C1 segment of cervical spinal cord (tissue), 14 donors: ENCODE measurements at regions not wholly inside any gene's neighbourhood (a gene's known extent, or its start where the extent isn't known, plus 50 kb on each side); places are given as distances from the start of the nearest gene placed in this dataset.
A peak's percentile ranks its signal among the peaks of the same experiment; 100 is the strongest.

Experiments used
- DNase-seq, 14 donors: peaks; one replicate each; lab custom pipeline; 2025; lab: John Stamatoyannopoulos, UW

DNA sequence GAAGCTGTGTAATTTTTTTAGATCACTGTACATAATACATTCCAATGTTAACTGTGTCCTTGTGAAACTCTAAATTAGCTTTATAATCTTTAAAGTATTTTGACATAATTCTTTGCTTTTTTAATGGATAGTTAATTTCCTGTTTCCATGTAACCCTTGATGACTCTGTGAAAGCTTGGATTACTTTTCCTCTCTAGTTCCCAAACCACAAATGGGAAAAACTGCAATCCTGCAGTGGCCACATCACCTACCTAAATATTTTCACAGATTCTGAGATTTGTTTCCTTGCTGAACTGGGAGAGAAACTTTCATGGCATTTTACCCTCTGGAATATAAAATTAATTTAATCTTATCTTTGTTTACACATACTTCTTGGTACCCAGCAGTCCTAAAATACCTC lies 161.6 kb upstream of the CCDC68 start:
- no peak for DNase-seq

DNA sequence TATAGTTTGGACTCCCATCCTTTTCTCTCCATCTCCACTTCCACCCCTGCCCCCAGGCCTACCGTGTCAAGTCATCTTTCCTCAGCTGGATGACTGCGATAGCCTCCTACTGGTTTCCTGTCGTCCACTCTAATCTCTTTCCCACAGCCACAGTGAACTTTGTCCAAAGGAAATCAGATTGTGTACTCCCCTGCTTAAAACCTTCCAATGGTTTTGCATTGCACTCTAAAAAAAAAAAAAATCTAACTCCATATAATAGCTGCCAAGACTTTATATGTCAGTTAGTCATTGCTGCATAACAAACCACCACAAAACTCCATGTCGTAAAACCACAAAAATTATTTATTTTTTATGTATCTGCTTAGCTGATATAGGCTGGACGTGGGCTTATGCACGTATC lies 160.2 kb upstream of the CCDC68 start:
- DNase-seq, result no peak

DNA sequence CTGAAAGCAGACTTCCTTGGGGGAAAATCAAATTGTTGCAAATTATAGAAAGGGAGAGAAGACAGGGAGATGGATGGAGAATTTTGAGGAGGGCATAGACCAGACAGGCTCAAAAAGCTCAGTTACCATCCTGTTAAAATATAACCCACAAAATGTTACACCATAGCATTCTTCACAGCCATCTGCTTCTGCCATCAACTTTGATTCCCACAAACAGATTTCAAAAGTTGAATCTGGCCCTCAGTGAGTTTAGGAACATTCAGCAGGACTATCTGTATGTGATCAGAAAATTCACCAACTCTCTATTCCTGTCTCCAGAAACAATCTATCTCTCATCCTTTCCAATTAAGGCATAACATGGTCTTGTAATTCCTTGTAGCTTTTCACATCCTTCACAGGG lies 159.8 kb upstream of the CCDC68 start:
- no peak for DNase-seq

DNA sequence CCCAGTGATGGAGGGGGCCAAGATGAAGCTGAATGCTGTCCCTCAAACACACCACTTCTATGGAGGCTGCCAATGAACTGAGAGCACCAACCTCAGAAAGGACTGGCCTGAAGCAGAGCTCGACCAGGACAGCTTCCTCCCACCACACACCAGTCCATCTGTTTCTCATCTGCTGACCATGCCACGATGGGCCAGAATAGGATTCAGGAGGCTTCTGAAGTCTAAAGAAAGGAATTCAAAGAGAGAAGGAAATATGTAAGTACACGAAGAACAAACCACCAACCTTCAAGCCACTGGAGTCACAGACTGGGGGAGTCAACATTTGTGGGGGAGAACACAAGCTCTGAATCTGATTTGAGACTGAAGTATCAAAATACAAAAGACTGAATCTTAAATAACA lies 157.6 kb upstream of the CCDC68 start:
- DNase-seq, result no peak

DNA sequence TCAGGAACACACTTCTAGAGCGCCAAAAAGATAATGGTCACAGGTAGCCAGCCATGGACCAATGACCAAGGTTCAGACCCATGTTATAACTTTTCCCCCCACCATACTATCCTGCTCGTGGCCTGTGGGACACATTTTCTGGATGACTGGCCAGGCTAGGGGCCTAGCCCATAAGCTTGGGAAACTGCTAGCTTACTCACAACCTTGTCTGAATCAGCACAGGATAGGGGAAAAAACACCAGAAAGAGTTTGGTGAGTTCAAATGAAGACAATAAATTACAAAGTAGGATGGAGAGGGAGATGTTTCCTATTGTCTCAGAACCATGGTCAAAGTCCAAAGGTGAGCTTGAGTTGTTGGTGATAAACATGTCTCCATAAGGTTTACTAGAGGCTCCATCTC lies 156.3 kb upstream of the CCDC68 start:
- DNase-seq, result no peak

DNA sequence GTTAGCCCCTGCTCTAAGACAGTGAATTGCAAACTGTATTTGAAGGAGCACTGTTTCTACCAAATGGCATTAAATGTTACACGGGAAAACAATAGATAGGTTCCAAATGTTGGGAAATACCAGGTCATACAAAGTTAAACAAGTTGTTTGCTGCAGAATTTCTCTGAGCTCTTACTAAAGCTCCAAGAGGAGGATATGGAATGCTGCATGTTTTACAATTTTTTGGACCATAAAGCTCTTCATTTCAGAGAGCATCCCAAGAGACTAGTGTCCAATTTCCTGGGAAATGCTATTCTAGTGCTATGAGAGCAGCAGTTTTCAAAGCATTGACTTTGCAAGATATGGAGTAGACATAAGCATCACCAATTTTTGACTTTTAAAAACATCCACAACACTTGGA lies 155.6 kb upstream of the CCDC68 start:
- no peak for DNase-seq

DNA sequence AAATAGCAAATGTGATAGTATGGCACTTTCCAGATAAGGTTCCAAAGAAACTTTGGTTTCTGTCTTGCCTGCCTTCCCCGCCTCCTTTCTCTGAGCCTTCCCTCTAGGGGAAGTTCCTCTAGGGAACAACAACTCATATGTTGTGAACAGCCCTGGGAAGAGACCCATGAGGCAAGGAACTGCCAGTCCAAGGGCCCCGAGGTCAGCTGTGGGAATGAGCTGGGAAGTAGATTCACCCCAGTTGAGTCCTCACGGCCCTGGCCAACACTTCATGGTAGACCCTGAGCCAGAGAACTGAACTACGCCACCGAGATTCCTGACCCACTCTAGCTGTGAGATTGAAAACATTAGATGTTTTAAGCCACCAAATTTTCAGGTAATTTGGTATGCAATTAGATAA lies 154.5 kb upstream of the CCDC68 start:
- DNase-seq, result no peak

DNA sequence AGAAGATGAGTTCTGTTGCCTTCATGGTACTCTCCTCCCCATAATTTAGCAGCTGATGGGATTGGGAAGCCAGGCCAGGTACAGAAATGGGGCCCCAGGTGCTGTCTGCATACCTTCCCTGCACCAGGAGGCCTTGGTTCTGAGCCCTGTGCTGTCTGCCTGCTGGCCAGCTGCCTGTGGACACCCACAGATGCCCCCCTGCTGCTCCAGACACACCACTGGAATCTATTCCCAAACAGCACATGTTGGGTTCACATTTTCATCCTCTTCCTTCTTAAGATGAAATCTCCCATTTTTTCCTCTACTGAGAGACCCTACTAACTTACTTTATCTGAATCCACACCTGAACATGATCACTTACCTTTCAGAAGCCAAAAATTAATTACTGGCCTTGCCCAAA lies 152.0 kb upstream of the CCDC68 start:
- no peak for DNase-seq

DNA sequence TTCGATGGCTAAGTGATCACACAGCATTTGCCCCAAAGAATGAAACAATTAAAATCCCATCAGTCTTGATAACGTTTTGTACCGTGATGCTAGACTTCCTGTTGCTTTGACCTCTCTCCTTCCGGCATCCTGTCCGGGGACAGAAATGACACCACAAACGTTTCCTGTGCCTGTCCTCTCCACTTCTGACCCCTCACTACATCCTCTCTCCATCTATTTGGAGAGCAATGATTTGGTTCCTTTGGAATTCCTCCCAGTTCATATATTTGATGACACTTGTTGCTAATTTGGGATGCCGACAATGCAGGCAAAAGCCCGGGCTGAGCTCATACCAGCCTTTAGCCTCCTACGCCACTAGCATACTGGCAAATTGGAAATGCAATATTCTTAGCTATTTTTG lies 151.2 kb upstream of the CCDC68 start:
- DNase-seq, result no peak

DNA sequence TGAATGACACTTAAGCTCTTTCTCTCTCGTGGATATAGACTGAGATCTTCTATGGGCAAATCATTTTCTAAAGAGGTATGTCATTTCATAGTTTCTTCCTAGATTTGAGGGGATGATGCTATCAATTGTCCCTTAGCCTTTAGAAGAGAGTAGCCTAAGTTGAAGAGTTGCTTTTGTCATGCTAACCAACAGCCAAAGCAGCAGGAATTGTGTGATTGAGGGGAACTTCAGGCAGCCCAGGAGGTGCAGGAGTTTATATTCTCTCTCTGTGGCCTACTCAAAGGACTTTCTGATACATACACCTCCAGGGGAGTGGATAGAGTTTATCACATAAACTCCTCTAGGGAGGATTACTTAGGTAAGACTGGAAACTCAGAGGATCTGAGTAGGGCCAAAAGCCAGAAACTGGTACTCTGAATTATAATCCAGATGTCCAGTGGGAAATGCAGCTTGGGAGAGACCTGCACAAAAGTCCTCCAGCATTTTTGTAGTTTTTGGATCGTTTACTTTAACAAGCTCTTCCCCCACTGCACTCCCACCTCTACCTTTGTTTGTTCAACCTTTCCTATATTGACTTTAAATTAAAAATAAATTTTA lies 150.7 kb upstream of the CCDC68 start:
- DNase-seq, result no peak

DNA sequence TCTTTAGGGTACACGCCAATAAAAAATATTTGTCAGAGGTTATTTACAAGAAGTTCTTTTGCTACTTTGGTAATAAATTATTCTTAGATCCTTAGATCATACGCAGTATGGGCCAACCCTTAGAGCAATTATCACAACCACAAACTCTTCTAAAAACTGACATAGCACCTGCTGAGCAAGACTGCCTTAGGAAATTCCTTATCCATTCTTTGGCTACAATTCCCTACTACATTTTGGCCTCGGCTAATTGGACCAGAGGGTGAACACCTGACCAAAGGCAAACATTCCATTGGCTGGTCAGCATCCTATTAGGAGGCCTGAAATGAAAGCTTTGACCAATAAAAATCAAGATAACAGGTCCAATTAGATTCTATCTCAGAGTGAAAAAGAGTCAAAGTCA lies 147.6 kb upstream of the CCDC68 start:
- DNase-seq, result no peak

DNA sequence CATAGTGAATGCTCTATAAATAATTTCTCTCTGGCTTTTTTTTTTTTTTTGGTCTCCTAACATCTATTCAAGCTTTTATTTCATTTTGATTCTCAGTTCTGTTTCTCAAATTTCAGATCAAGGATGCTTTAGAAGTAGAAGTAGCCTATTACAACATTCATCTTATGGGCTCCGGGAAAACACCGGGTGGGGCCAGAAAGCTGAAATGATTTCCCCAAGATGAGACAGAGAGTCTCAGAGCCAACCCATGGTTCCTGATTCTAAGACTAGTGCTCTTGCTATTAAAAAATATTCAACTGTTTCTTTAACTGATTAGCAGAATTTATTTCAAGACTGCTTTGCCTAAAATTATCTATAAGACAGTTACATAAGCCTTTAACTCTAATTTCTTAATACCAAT lies 147.2 kb upstream of the CCDC68 start:
- DNase-seq, result no peak

DNA sequence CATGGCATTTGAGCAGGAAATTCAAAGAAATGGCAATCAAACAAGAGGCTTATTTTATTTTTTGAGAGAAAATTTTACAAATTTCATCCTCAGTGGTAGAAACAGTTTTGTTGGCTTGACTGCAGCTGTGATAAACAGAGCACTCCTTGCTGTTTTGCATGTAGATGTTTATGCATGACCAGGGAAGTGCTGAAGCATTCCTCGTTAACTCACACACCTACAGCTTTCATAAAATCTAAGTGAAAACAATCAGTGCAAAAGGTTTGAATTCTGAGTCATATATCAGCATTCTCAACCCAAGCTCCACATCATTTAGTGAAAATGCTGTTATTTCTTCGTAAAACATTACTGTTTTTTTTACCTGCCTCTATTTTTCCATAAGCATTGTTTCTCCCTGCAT lies 146.6 kb upstream of the CCDC68 start:
- DNase-seq, result no peak

DNA sequence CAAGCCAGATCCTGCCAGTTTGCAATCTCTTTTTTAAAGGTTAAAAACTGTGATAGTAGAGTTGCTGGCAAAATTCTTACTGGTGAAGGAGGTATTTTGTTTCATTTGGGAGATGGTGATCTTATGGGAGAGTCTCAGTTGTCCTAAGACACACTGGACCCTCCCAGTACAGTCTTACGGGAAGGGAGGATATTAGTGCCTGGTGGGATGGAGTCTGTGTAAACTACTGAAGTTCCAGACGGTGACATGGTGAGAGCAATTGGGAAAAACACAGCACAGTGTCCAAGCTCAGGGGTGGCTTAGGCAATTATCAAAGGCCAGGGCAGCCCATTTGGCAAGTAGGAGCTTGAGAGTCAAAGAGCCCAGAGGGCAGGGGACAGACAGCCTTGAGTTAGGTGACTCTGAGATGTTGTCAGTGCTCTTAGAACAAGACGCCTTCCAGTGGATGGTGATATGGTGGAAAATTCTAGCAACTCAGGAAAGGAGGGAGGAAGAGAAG lies 143.7 kb upstream of the CCDC68 start:
- no peak for DNase-seq

DNA sequence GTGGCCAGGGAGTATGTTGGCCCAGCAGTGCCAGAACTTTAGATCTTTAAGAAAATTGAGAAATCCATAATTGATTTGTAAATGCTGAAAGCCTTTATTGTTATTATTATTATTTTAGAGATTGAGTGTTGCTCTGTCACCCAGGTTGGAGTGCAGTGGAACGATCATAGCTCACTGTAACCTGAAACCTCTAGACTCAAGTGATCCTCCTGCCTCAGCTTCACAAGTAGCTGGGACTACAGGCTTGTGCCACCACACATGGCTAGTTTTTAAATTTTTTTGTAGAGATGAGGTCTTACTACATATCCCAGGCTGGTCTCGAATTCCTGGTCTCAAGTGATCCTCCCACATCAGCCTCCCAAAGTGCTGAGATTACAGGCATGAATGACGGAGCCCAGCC lies 143.2 kb upstream of the CCDC68 start:
- DNase-seq, result no peak

DNA sequence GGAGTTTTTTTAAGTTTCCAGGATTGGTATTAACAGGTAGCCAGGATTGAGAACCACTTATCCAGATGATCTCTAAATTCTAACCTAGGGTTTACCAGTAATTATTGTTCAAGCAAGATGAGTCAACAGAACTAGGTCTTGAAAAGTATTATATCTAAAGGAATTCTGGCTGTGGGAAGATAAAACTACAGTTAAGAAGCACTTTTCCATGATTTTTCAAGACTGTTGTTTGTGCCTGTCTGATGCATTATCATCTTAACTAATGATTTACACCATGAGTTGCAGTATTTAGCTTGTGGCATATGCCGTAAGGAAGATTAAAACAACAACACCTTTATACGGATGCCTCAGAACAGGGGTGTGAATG lies 142.2 kb upstream of the CCDC68 start:
- DNase-seq, result no peak

DNA sequence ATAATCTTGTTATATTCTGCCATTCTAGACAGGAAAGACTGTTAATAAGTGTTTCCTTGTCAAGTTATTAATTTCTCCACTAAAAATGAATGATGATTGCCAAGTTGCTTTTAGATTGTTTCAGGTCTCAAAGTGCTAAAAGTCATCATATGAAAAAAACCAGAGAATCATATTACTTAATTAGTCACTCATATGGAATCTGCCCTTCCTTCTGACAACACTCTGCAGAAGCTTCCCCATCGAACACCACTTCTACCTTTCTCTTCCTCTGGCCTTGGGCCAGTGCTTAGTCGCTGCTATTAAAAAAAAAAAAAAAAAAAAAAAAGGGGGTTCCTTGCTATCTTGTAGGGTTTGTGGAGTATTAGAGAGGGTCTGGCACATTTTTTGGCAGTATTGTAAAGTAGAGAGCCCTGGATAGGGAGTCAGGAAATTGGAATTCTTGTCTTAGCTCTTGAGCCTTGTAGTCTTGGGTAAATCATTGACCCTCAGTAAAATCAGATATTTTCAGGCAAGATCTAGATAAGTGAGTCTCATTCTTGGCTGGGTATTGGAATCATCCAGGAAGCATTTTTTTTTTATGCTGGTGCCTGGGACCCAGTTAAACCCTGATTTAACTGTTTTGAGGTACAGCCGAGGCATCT lies 141.7 kb upstream of the CCDC68 start:
- no peak for DNase-seq

DNA sequence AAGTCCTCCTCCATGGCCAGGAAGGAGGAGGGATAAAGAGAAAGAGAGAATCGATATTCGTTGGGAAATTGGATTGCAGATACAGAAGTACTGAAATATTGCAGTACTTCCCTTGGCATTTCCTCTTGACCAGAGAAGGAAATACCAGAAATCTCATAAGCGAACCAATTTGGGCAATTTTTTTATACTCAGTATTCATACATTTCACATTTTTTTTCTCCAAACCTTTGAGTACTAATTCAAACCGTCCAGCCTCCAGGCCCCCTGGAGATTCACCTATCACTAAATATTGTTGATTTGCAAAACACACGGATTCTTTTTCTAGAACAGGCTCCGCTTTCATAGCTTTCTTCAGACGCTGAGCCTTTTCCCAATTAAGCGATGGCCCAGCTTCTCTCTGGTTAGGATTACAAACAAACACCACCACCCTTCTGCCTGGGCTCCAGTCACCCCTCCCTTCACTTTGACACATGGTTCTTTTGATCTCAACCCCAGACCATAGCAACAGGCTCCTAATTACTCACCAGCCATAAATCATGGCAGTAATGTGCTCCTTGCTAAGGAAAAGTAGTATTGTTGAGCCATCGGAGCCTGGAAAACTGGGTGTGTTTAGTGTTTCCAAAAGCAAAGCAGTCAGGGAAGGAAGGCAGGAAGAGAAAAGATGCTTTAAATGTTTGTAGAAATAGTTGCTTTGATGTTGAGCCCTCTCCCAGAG lies 138.4 kb upstream of the CCDC68 start:
- DNase-seq, result peak in 1 of 14 donors; percentile 3

DNA sequence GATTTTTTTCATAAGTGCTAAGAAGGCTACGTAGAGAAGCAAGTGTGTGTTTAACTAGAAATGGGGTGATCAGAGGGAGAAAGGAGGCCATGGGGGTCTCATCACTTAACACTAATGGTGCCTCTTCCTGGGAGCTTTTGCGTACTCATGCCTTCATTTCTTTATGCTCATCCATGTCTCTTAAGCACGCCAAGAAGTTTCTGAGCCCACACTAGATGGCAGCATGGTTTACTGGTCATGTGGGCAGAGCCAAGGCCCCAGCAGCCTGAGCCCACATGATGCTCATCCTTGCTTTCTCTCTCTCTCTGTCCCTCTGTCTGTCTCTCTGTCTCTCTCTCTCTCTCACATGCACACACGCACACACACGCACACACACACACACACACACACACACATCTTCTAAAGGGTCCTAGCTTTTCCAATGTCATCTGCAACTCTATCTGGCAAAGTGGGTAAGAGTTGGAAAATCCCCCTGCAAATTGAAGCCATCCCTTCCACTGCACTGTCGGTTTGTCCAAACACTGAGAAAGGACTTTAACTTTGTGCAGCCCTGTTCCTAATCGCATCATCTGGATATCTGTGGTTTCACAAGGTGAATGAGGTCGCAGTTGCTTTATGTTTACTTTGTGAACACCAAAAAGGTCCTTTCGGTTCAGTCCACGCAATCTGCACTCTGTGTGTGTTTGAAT lies 137.1 kb upstream of the CCDC68 start:
- peak in 8 of 14 donors; percentile 7 to 22 (median 18) for DNase-seq

DNA sequence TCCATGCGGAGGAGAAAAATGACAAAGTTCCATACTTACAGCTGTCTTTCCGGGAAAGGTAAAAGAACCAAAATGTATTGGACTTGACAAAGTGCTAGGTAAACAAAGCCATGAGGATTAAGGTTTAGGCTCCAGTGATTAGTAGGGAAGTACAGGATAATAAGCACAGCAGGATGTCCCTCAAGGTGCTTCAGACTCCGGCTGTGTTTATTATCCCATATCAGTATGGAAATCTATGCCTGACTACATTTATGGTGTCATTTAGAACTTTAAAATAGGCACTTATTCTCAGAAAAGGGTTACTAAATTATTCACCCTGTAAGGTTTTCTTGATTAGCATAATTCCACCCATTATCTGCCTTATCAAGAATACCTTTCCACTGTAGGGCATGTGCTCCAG lies 136.3 kb upstream of the CCDC68 start:
- DNase-seq, result no peak

DNA sequence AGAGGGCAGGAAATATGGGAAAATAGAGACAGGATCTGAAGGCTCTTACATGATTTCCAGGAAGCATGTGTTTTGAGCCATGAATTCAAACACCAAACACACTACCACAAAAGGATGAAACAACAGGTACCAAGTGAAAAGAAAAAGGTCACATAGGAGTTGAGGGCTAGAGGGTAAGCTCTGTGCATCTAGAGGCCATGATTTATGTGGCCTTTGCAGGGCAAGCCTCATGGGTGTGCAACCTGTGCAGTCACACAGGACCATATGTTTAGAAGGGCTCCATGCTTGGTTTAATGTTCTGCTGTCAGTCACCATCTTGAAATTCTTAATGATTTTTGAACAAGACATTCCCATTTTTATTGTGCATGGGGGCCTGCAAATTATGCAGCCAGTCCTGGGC lies 134.5 kb upstream of the CCDC68 start:
- no peak for DNase-seq

DNA sequence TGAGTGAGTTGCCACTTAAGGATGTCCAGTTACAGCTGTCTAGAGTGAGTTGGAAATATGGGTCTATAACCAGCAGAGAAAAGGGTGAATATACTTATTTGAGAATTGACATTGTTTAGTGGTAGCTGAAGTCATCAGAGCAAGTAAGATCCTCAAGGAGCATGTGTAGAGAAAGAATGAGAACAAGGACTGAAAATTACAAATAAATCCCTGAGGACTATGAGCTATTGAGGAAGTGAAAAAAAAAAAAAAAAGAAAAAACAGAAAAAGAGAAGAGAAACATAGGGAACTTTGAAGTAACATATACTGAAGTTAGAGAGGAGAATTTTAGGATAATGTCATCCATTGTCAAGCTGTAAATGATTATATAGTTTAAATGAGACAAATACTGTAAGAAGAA lies 134.0 kb upstream of the CCDC68 start:
- no peak for DNase-seq

DNA sequence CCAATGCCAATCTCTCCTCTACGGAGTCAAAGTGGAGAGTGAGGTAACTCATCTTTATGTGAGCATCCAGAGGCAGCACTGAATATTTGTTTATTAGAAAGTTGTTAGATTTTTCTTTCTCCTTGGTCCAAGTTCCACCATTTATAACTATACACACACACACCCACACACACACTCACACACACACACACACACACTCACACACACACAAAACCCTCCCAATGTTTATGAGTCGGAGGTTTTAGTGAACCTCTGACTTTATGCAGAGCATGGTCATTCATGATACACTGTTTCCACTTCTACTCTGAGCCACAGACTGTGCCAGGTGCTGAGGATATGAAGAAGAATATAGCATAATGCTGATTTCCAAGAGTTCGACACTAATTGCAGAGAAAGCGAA lies 132.9 kb upstream of the CCDC68 start:
- DNase-seq, result no peak
